ENCODE measurements at regions not wholly inside any gene's neighbourhood (a gene's known extent, or its start where the extent isn't known, plus 50 kb on each side); places are given as distances from the start of the nearest gene placed in this dataset.

- no peak overlapping the region for H3K9ac ChIP-seq (ENCODE audit: low read length)
- no peaks in the 10 kb centered on the region for H3K4me1 ChIP-seq (ENCODE audit: insufficient read depth, low read length, severe bottlenecking)
- H3K9me3 ChIP-seq (ENCODE audit: low read length): no peaks in the 10 kb centered on the region
- H4K20me1 ChIP-seq (ENCODE audit: insufficient read depth, low read length): no peaks in the 10 kb centered on the region
- no peaks in the 10 kb centered on the region for H3K36me3 ChIP-seq (ENCODE audit: insufficient read depth, low read length)
- no peak overlapping the region for H3K4me2 ChIP-seq (ENCODE audit: low read length)
- H3F3A ChIP-seq (ENCODE audit: insufficient read depth, low read length): no peaks in the 10 kb centered on the region
- H2AFZ ChIP-seq (ENCODE audit: low read length): no peak overlapping the region
- no peak for TF ChIP-seq EZH2 (IDR thresholded peaks at IDR 0.05; ENCODE audit: borderline replicate concordance, low read length)
- TF ChIP-seq CTCF (IDR thresholded peaks at IDR 0.05; ENCODE audit: low read length): no peak
- H3K4me3 ChIP-seq (ENCODE audit: low read depth, low read length, poor library complexity, severe bottlenecking): no peak overlapping the region
- no peaks in the 10 kb centered on the region for H3K27me3 ChIP-seq (ENCODE audit: insufficient read depth, low read length)
- no peaks in the 10 kb centered on the region for H3K79me2 ChIP-seq (ENCODE audit: insufficient read depth, low read length)
- no peaks in the 10 kb centered on the region for H3K9me2 ChIP-seq (ENCODE audit: low read depth, low read length)
- H3K27ac ChIP-seq (ENCODE audit: low read depth, low read length, poor library complexity, severe bottlenecking): no peak overlapping the region
Observed at GRCh38 chr12:34304001-34304400, 281.7 kb downstream of the ALG10 start.

GRCh38 chr12:34304546-34304945 lies 282.2 kb downstream of the ALG10 start:
- no peaks in the 10 kb centered on the region for H3F3A ChIP-seq (ENCODE audit: insufficient read depth, low read length)
- H3K79me2 ChIP-seq (ENCODE audit: insufficient read depth, low read length): no peaks in the 10 kb centered on the region
- no peaks in the 10 kb centered on the region for H3K36me3 ChIP-seq (ENCODE audit: insufficient read depth, low read length)
- H4K20me1 ChIP-seq (ENCODE audit: insufficient read depth, low read length): no peaks in the 10 kb centered on the region
- no peaks in the 10 kb centered on the region for H3K9me3 ChIP-seq (ENCODE audit: low read length)
- no peak overlapping the region for H3K9ac ChIP-seq (ENCODE audit: low read length)
- no peak overlapping the region for H2AFZ ChIP-seq (ENCODE audit: low read length)
- H3K4me1 ChIP-seq (ENCODE audit: insufficient read depth, low read length, severe bottlenecking): no peaks in the 10 kb centered on the region
- H3K4me2 ChIP-seq (ENCODE audit: low read length): no peak overlapping the region
- no peaks in the 10 kb centered on the region for H3K27me3 ChIP-seq (ENCODE audit: insufficient read depth, low read length)
- H3K9me2 ChIP-seq (ENCODE audit: low read depth, low read length): no peaks in the 10 kb centered on the region
- no peak overlapping the region for H3K4me3 ChIP-seq (ENCODE audit: low read depth, low read length, poor library complexity, severe bottlenecking)
- no peak overlapping the region for H3K27ac ChIP-seq (ENCODE audit: low read depth, low read length, poor library complexity, severe bottlenecking)
- TF ChIP-seq EZH2 (IDR thresholded peaks at IDR 0.05; ENCODE audit: borderline replicate concordance, low read length): no peak
- no peak for TF ChIP-seq CTCF (IDR thresholded peaks at IDR 0.05; ENCODE audit: low read length)

GRCh38 chr12:34305176-34305575 lies 282.9 kb downstream of the ALG10 start:
- Histone ChIP-seq H3K4me3 (ENCODE audit: low read depth, low read length, poor library complexity, severe bottlenecking) (no peak overlapping the region), H2AFZ (ENCODE audit: low read length) (no peak overlapping the region), H3K9me3 (ENCODE audit: low read length) (no peaks in the 10 kb centered on the region), H3K4me2 (ENCODE audit: low read length) (no peak overlapping the region), H3K27me3 (ENCODE audit: insufficient read depth, low read length) (no peaks in the 10 kb centered on the region), H3K9me2 (ENCODE audit: low read depth, low read length) (no peaks in the 10 kb centered on the region), H3K9ac (ENCODE audit: low read length) (no peak overlapping the region), H3K79me2 (ENCODE audit: insufficient read depth, low read length) (no peaks in the 10 kb centered on the region), H3K36me3 (ENCODE audit: insufficient read depth, low read length) (no peaks in the 10 kb centered on the region), H3F3A (ENCODE audit: insufficient read depth, low read length) (no peaks in the 10 kb centered on the region), H3K4me1 (ENCODE audit: insufficient read depth, low read length, severe bottlenecking) (no peaks in the 10 kb centered on the region), H4K20me1 (ENCODE audit: insufficient read depth, low read length) (no peaks in the 10 kb centered on the region), H3K27ac (ENCODE audit: low read depth, low read length, poor library complexity, severe bottlenecking) (no peak overlapping the region)
- no peak for TF ChIP-seq EZH2 (IDR thresholded peaks at IDR 0.05; ENCODE audit: borderline replicate concordance, low read length)
- no peak for TF ChIP-seq CTCF (IDR thresholded peaks at IDR 0.05; ENCODE audit: low read length)
